OCI-LY1 (cell line): ENCODE measurements at regions not wholly inside any gene's neighbourhood (a gene's known extent, or its start where the extent isn't known, plus 50 kb on each side); places are given as distances from the start of the nearest gene placed in this dataset.

Source experiments
- CTCF ChIP-seq: fragments of 200-600 bp; sonication (generic), shearing (Covaris generic); IDR thresholded peaks from 2 replicates; pipeline ENCODE4 v1.5.1; 2017; ENCODE audit warnings: mild to moderate bottlenecking, antibody characterized with exemption, low read length, moderate library complexity, mixed read lengths
- EZH2 ChIP-seq: fragments of 200-600 bp; sonication (generic), shearing (Covaris generic); IDR thresholded peaks from 2 replicates; pipeline ENCODE4 v1.8.0; 2017; ENCODE audit warnings: borderline replicate concordance, mixed run types, mild to moderate bottlenecking, antibody characterized with exemption, low read length, moderate library complexity, mixed read lengths

GRCh38 chr13:80012251-80012650, 328.7 kb downstream of the SPRY2 start:
- TF ChIP-seq CTCF (no peak), EZH2 (no peak)
